Esophagus muscularis mucosa (tissue), 3 donors: ENCODE measurements at regions not wholly inside any gene's neighbourhood (a gene's known extent, or its start where the extent isn't known, plus 50 kb on each side); places are given as distances from the start of the nearest gene placed in this dataset.

Experiments
- CTCF ChIP-seq, 3 experiments: fragments of 200-600 bp in 2 of 3; fragments of 450-650 bp in 1 of 3; sonication (generic) in 2 of 3; IDR thresholded peaks; one replicate each; pipeline ENCODE4 v1.5.1; 2017 to 2019; ENCODE audit warnings: antibody characterized with exemption in 3 of 3, mild to moderate bottlenecking in 2 of 3, moderate library complexity in 1 of 3
- POLR2A ChIP-seq: fragments of 450-650 bp; IDR thresholded peaks from one replicate; pipeline ENCODE4 v1.6.1; 2017; ENCODE audit warnings: antibody characterized with exemption, moderate library complexity, mild to moderate bottlenecking, low read depth
- POLR2AphosphoS5 ChIP-seq, 2 donors: sonication (generic); formaldehyde crosslinking; IDR thresholded peaks; one replicate each; pipeline ENCODE4 v1.6.1; 2017; ENCODE audit warnings: antibody characterized with exemption in 2 of 2

GRCh38 chr2:53114991-53115390, 652.6 kb upstream of the CHAC2 start:
- TF ChIP-seq POLR2A (no peak), CTCF (IDR thresholded peaks at IDR 0.05) (no peak), POLR2AphosphoS5 (IDR thresholded peaks at IDR 0.05) (no peak)
